ENCODE measurements at regions not wholly inside any gene's neighbourhood (a gene's known extent, or its start where the extent isn't known, plus 50 kb on each side); places are given as distances from the start of the nearest gene placed in this dataset.

DNA sequence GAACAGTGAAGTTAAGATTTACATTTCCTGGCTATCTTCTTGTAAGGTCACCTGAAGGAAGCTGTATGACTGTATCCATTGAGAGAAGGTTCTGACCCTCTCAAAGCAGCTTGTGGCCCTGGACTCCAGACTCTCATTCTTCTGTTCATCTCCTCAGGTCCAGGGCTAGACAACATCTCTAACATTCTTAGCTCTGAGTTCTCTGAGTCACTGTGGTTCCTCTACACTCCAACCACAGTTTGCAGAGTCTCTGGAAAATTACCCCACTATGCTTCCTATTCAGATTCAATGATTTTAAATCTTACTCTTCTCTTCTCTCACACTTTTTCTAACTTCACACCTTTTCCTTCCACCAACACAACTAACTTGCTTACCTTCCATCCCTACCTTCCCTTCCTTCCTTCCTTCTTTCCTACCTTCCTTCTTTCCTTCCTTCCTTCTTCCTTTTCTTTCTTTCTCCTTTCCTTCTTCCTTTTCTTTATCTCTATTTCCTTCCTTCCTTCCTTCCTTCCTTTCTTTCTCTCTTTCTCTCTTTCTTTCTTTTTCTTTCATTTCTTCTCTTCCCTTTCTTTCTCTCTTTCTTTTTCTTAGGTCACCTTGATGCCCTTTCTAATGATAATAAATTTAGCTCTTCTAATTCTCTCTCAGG is 824.3 kb upstream of the ZEB2 start:
- RAD21 ChIA-PET (ENCODE audit: low non-redundant PET in 1 of 2, low total read pairs in 2 of 2, uncharacterized antibody in 2 of 2, unreplicated experiment in 2 of 2): no interaction called here
- H3K36me3 ChIP-seq (ENCODE audit: control insufficient read depth in 1 of 2, insufficient read depth in 2 of 2, low read length in 2 of 2): no peaks in the 10 kb centered on the region
- H3K4me1 ChIP-seq (ENCODE audit: control insufficient read depth in 1 of 2, insufficient read depth in 2 of 2, low read length in 2 of 2): no peaks in the 10 kb centered on the region
- no peaks in the 10 kb centered on the region for H4K20me1 ChIP-seq (ENCODE audit: insufficient read depth)
- H3K9me2 ChIP-seq (ENCODE audit: insufficient read depth): no peaks in the 10 kb centered on the region
- H2AFZ ChIP-seq (ENCODE audit: low read depth, low read length, poor library complexity, severe bottlenecking): no peak overlapping the region
- no peak overlapping the region for H3K4me2 ChIP-seq (ENCODE audit: low read length)
- H3K9ac ChIP-seq (ENCODE audit: low read length): no peak overlapping the region
- H3K9me3 ChIP-seq (ENCODE audit: control insufficient read depth in 1 of 2, insufficient read depth in 1 of 2, low read depth in 1 of 2, low read length in 2 of 2): no peaks in the 10 kb centered on the region
- ATAC-seq (no peak), DNase-seq (ENCODE audit: low read depth, low spot score) (no peak)
- TF ChIP-seq ZNF274 (IDR thresholded peaks at IDR 0.05; ENCODE audit: low read depth, low read length) (no peak), POLR2AphosphoS5 (IDR thresholded peaks at IDR 0.05; ENCODE audit: low read depth, low read length) (no peak), EZH2 (IDR thresholded peaks at IDR 0.05) (no peak), FOSL1 (IDR thresholded peaks at IDR 0.05; ENCODE audit: low read depth) (no peak), EZH2phosphoT487 (IDR thresholded peaks at IDR 0.05; ENCODE audit: borderline replicate concordance) (no peak), CTCF (IDR thresholded peaks at IDR 0.05 in 2 of 3, conservative IDR thresholded peaks at IDR 0.05 in 1 of 3; ENCODE audit: borderline replicate concordance in 1 of 3, insufficient read depth in 1 of 3, low read depth in 2 of 3, low read length in 2 of 3) (no peak), JUND (IDR thresholded peaks at IDR 0.05) (no peak), SIN3A (IDR thresholded peaks at IDR 0.05; ENCODE audit: low read depth) (no peak), TCF7L2 (IDR thresholded peaks at IDR 0.05; ENCODE audit: borderline replicate concordance, extremely low read depth, insufficient read depth, insufficient read length) (no peak), CEBPB (IDR thresholded peaks at IDR 0.05; ENCODE audit: low read depth) (no peak), ELF1 (IDR thresholded peaks at IDR 0.05; ENCODE audit: borderline replicate concordance, low read depth) (no peak), SP1 (IDR thresholded peaks at IDR 0.05; ENCODE audit: low read depth) (no peak), SRF (IDR thresholded peaks at IDR 0.05; ENCODE audit: low read depth) (no peak)
- TF ChIP-seq, protein P1, sequence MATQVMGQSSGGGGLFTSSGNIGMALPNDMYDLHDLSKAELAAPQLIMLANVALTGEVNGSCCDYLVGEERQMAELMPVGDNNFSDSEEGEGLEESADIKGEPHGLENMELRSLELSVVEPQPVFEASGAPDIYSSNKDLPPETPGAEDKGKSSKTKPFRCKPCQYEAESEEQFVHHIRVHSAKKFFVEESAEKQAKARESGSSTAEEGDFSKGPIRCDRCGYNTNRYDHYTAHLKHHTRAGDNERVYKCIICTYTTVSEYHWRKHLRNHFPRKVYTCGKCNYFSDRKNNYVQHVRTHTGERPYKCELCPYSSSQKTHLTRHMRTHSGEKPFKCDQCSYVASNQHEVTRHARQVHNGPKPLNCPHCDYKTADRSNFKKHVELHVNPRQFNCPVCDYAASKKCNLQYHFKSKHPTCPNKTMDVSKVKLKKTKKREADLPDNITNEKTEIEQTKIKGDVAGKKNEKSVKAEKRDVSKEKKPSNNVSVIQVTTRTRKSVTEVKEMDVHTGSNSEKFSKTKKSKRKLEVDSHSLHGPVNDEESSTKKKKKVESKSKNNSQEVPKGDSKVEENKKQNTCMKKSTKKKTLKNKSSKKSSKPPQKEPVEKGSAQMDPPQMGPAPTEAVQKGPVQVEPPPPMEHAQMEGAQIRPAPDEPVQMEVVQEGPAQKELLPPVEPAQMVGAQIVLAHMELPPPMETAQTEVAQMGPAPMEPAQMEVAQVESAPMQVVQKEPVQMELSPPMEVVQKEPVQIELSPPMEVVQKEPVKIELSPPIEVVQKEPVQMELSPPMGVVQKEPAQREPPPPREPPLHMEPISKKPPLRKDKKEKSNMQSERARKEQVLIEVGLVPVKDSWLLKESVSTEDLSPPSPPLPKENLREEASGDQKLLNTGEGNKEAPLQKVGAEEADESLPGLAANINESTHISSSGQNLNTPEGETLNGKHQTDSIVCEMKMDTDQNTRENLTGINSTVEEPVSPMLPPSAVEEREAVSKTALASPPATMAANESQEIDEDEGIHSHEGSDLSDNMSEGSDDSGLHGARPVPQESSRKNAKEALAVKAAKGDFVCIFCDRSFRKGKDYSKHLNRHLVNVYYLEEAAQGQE (IDR thresholded peaks at IDR 0.05; ENCODE audit: low read depth): no peak
- TF ChIP-seq, protein P2, sequence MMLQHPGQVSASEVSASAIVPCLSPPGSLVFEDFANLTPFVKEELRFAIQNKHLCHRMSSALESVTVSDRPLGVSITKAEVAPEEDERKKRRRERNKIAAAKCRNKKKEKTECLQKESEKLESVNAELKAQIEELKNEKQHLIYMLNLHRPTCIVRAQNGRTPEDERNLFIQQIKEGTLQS (IDR thresholded peaks at IDR 0.05): no peak
- TF ChIP-seq, protein P3, sequence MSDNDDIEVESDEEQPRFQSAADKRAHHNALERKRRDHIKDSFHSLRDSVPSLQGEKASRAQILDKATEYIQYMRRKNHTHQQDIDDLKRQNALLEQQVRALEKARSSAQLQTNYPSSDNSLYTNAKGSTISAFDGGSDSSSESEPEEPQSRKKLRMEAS (IDR thresholded peaks at IDR 0.05): no peak
- no TSS peak for BruUV-seq (replicated peaks)
- no peak overlapping the region for H3K4me3 ChIP-seq (replicated peaks in 1 of 2; ENCODE audit: low read depth in 1 of 2, low read length in 2 of 2)
- no peak overlapping the region for H3K27ac ChIP-seq (ENCODE audit: low read depth, low read length)
- H3K27me3 ChIP-seq (ENCODE audit: insufficient read depth, low read length): no peaks in the 10 kb centered on the region
- POLR2A ChIA-PET: no interaction called here
- no peaks in the 10 kb centered on the region for H3K79me2 ChIP-seq (ENCODE audit: insufficient read depth, low read length)
- intact Hi-C loops (cut with micrococcal nuclease): no loop called here
- CTCF ChIA-PET: no interaction called here
